Stimulated activated CD8-positive, alpha-beta memory T cell treated with anti-CD3 and anti-CD28 coated beads, Interleukin-15, amount 100 ng/mL, for 1 hour (primary cell): ENCODE measurements at regions not wholly inside any gene's neighbourhood (a gene's known extent, or its start where the extent isn't known, plus 50 kb on each side); places are given as distances from the start of the nearest gene placed in this dataset.

Experiments used
- DNase-seq: peaks from one replicate; pipeline ENCODE4 v3.0.0-alpha.2; 2020; ENCODE audit warnings: low read depth

DNA sequence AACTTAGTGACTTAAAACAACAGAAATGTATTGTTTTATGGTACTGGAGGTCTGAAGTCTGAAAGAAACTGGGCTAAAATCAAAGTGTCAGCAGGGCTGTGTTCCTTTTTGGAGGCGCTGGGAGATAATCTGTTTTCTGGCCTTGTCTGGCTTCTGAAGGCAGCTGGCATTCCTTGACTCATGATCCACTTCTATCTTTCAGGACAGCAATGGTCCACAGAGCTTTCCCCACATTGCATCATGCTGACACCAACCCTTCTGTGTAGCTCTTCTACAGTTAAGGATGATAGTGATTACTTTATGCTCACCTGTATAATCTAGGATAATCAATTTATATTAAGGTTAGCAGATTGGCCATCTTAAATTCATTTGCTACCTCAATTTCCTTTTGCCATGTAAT lies 392.1 kb downstream of the TDRD15 start:
- DNase-seq, result no peak

DNA sequence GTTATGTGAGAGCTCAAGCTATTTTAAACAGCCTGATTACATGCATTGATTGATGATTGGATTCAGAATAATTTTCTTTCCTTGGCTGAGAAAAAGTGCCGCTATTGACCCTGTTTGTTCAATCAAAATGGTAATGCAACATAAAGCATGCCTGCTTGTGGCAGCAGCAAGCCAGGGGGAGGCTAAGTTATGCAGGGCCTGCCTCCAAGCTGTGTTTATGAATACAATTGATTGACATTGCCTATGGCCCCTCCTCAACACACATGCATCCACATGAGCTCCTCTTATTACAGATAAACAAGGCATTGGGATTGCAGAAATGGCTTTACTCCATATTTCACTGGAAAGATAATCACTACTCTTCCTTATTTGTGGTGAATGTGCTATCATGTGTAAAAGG lies 395.6 kb downstream of the TDRD15 start:
- no peak for DNase-seq

DNA sequence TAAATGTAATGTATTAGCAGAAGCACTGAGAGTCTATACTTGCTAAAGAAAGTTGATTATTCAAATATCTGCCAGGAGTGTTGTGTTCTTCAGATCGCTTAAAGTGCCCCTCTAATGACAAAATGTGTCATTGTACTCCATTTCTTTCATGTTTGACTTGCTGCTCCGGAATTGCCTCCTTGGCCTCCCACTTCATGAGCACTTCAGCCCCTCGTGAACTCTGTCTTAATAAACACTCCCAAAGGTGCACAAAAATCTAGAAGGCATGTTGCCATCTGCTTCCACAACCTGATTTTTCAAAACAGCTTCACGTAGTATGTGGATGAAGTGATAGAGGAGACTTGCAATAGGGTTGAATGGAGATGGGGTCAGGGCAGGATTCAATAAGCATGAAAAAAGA lies 396.1 kb downstream of the TDRD15 start:
- no peak for DNase-seq

DNA sequence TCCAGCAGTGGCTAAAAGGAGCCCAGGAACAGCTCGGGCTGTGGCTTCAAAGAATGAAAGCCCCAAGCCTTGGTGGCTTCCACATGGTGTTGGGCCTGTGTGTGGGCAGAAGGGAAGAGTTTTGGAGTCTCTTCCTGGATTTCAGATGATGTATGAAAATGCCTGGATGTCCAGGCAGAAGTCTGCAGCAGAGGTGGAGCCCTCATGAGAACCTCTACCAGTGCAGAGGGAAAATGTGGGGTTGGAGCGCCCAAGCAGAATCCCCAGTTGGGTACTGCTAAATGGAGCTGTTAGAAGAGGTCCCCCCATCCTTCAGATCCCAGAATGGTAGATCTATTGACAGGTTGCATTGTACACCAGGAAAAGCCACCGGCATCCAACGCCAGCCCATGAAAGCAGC lies 412.1 kb downstream of the TDRD15 start:
- no peak for DNase-seq

DNA sequence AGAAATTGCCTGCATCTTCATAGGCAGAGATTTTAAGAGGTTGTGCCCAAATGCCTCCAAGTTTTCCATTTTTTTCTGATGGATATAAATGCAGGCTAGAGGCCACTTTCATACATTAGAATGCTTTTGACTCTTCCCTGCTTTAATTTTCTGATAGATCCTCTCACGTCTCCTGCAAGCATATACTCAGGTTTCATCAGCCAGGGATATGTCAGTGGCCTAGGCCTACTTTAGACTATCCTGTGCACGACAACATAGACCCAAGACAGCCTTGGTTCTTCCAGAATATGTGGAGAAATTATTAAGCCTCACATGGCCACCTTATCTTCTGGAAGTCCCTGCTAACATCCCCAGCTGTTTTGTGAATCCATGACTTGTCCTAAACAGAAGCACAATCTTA lies 415.9 kb downstream of the TDRD15 start:
- DNase-seq, result no peak

DNA sequence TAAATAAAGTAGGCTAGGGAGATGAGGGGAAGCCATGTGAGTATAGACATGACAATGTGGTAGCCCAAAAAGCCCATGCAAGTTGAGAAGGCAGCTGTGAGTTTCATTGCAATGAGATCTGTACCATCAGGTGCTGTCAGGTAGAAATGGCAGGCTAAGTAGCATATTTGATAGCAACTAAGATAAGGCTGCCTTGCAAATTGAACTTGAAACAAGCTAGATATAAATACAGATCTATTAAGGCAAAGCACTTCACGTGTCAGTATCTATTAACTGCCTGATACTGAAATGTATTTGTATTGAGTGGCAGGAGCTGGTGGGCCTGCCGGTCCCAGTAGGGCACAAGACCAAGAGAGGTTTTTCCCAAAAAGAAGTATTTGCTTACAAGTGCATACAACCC lies 419.9 kb downstream of the TDRD15 start:
- DNase-seq, result no peak

DNA sequence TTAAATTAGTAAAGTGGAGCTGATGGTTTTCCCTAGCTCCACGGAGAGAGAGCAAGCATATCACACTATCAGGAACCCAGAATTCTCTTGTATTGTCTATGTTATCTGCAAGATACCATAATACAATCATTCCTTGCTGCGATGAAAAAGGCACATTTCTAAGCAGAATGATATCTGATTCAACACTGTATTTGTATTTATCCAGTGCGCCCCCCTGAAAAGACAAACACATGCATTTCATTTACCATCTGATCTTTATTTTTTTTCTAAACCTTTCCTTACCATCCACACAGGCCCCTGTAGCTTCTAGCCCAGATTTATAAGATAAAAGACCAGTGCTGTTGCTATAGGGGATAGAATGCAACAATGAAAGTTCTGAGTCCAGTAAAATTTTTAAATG lies 420.6 kb downstream of the TDRD15 start:
- no peak for DNase-seq

DNA sequence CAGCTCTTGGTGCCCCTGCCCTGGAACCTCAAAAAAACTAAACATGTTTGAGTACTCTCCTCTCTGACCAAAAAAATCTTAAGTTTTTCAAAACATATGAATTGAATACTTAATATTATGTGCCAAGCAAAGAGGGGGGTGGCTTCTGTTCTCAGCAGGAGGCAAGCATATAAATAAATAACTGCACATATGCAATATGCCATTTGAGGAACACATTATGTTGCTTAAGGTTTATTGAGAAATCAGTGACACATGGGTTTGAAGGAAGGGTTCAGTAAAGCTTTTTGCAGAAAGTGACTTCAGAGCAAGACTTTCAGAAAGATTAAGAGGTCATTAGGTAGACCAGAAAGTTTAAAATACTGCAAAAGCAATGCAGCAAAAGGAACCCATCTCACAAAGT lies 429.2 kb downstream of the TDRD15 start:
- no peak for DNase-seq

DNA sequence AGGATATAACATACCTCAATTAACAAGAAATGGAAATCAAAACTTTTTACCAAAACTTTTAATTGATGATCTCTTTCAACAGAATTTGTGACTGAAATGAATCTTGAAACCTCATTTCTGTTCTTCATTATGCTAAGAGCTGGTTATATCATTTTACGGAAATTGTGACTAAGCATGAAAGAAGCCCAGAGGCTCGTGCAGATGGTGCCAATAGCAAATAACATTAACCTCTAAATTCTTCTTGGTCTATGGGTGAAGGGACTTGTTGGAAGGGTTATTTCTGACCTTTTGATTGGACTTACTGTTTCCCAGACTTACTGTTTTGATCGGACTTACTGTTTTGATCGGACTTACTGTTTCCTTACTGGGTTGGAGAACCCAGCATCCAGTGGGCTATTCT lies 435.6 kb downstream of the TDRD15 start:
- DNase-seq, result no peak

DNA sequence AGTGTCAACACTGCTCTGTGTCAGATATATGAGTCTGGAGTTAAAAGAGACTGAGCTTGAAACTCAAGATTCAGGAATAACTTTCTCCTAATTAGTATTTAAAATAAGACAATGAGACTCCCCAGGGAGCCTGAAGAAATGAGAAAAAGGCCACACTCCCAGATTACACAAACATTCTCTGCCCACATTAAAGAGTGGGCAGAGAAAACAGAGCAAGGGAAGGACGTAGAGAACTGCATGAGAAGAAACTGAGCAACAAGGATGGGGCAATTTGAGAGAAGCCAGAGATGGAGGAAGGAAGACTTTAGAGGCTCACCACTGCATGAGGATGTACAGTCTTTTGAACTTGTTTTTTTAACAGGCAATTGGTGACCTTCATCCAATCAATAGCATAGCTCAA lies 438.2 kb downstream of the TDRD15 start:
- no peak for DNase-seq

DNA sequence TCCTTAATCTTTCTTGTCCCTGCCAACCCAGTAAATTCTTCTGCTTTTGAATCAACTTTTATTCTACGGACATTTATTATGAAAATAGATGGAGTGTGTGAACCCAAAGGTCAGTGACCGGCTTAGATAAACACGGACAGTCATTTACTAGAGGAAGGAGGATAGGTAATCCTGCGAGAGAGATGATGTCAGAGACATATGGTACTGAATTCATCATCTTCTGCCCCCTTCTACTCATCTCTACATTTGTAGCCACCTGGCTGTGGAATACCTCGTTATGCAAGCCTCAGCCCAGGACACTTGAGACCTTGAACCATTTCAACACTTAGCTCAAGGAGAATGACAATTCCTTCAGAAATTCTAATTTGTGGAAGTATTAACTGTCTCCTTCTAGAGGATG lies 443.6 kb downstream of the TDRD15 start:
- no peak for DNase-seq

DNA sequence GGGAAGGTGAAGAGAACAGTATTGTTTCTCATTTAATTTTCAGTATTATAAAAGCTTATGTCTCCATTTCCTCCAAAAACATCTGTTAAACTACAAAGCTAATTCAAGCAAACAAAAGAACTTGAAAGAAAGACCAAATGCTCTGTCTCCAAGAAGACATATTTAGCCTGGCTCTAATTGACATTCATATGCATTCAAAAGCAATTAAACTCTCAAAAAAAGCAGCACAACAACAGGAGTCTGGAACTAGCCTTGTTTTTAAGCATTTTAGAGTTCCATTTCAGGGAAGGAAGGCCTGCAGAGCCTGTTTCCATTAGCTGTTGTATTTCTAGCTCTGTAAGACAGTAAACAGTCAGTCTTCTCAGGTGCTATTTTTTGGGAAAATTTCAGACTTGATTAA lies 447.9 kb downstream of the TDRD15 start:
- no peak for DNase-seq

DNA sequence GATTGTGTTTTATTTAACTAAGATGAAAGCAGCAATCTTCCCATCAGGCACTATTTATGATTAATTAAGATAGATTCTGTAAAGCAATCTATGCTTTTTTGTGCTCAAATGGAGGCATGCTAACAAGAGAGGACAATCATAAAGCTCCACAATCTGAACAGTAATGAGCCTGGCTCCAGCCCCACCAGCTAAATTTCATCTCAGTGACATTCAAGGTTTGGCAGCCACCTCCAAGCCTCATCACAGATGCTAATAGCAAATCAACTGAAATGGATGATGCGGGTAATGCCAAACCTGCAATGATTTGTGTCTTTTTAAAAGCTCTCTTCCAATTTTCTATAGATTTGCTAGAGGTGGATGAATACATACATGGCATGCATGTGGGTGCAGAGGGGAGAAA lies 456.6 kb downstream of the TDRD15 start:
- no peak for DNase-seq

DNA sequence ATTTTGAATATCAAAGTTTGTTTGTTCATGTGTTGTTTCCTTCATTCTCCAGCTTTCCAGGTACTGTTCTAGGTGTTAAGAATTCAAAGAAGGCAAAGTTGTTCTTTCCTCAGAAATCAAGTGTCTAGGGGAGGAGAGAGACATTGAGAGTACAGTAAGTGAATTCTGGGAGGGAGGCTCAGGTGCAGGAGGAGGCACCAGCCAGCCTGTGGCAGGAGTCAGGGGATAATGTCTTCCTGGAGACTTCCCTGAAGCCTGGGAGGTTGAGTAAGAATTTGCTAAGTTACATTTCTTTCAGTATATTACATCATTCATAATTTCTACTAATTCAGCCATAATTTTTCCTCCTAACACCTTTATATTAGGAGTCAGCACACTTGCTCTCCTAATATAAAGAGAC lies 462.1 kb downstream of the TDRD15 start:
- no peak for DNase-seq

DNA sequence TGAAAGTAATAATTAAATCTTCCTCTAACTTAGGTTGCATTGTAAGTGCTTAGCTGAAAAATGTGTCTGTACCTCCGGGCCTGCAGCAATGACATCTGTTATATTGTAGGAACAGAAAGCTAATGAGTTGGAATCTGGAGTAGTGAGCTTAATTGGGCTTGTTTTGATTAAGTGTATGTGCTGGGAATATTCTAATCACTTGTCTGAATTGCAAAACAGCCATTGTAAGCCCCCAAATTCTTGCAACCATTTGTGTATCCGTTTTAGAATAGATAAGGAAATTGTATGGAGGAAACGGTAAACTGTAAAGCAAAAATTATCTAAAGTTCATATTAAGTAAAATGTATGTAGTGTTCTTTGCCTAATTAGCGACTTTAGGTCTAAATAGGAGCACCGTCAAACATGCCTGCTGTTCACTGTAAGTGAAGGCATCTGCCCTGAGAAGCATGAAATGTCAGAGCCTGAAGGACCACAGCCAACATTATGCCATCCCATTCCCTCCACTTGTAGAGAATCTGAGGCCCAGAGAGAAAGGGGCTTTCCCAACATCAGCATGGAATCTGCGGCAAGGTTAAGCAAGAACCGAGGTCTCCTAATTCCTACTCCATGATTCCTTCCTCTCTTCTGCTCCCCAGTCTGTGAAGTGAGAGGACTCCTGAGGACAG lies 466.4 kb downstream of the TDRD15 start:
- DNase-seq, result no peak

DNA sequence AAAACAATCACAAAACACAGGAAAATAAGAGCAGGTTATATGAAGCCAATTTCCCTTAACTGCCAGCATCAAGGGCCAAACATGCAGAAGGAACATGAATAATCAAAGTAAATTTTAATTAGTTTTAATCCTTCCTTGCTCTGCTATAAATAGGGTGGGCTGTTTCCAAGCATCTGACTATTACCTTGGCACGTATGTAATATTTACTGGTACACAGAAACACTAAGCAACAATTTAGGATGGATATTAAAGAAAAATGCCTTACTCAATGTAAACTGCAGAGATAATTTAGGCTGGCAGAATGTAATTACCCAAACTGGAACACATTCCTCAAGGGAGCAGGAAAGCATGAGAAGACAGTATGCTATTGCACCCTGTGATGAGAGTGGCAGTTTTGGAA lies 468.2 kb downstream of the TDRD15 start:
- no peak for DNase-seq

DNA sequence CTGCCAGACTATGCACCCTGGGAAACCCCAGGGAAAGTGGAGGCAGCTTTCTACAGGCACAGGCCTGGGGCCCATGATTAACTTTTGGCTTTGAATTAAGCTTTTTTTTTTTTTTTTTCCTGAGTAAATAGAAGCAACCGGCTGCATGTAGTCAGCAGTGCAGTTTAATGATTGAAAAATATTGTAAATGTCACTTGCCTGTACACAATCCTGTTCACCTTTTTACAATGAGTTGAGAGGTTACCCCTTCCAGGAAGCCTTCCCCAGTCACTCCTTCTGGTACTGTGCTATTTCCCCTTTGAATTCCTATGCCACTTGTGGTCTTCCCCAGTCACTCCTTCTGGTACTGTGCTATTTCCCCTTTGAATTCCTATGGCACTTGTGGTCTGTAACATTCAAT lies 475.6 kb downstream of the TDRD15 start:
- no peak for DNase-seq

DNA sequence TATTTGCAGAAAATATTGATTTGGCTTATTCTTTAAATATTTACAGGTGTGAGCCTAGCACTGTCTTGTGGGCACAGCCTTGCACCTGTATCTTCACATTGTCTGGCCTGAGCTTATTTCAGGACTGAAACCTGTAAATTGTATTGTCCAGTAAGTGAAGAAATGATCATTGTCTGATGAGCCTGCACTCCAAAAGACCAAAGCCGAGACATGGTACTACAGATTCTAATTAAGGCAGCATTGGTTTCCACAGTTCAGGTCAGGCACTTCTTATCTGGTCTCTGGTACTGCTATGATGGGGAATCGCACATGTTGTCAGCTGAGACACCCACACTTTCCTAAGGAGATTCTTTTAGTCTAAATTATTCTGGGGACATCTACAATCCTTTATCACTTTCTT lies 479.0 kb downstream of the TDRD15 start:
- DNase-seq, result no peak

DNA sequence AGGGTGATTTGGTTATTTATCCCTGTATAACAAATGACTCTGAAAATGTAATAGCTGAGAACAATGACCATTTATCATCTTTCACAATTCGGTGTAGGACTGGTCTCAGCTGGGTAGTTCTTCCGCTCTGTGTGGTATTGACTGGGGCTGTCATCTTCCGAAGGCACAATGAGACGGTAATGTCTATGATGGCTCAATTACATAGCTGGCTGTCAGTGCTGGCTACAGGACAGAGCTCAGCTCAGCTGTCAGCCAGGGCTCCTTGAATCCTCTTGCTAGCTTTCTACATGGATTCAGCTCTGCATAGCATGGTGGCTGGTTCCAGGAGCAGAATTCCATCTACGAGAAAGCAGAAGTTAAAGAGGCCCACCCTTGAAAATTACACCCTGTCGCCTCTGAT lies 483.8 kb downstream of the TDRD15 start:
- no peak for DNase-seq

DNA sequence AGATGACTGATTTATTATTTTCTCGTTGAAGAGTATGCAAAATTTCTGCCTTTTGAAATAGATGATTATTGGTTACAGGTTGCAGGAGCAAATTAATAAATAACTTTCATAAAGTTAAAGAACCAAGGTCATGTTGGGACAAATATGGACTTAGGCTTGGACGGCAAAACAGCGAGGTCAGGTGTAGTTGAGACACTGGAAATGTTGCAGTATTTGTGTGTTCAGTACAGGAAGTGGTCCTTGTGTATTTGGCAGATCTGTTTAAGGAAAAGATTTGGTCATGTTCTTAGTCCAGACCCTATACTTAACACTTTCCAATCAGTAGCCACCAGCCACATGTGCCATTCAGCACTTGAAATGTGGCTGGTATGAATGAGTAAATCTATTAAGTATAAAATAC lies 486.5 kb downstream of the TDRD15 start:
- no peak for DNase-seq

DNA sequence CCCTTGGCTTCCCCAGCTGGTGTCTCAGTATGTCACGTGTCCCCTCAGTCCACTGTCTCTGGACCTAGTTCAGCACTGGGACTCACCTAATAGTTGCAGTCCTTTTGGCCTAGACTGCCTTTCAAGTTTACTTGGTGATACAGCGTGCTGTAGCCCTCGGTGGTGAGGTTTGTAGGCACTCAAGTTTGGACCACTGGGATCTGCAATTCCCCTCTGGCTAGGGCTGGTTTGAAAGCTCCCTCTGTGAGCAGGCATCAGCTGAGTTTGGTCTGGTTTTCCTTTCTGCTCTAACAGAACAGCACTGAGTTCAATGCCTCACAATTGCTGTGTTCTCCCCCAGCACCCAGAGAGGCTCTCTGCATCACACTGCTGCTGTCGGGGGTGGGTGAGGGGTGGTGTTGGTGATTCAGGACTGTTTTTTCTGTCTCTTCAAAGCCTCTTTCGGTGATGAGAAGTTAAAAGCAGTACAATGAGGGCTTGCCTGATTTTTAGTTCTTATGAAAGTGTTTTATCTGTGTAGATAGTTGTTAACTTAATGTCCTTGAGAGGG lies 494.2 kb downstream of the TDRD15 start:
- DNase-seq, result no peak

DNA sequence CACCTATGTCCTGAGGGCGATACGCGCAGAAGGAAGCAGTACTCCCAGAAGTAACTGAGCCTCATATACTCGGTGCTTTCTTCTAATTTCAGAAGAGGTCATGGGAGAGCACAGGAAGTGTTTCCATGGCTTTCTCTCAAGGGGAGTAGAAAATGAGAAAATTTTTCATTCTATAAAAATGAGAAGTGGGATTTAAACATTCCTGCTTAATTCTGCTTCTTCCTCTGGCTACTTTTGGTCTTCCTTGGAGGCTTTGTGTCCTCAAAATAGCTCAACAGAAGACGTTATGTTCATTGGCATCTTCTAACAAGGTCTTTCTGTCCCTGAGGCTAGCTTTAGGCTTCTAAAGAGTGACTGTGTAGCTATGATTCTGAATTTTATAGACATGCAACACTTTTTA lies 497.0 kb downstream of the TDRD15 start:
- DNase-seq, result no peak

DNA sequence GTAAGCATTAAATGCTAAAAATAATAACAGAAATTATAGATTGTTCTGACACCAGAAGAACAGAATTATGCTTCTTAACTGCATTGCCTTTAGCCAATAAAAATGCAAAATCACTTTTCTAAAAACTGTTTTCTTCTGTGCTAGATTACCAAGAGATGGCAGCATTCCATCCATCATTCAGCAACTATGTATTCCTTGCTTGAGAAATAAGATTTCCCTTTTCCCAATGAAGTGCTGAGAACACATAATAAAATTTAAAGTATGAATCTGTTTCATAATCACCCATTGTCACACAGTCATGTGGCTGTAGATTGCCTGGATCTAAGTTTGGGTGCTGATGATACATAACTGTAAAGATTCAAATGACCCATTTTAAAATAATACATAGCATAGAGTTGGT lies 504.2 kb downstream of the TDRD15 start:
- DNase-seq, result no peak

DNA sequence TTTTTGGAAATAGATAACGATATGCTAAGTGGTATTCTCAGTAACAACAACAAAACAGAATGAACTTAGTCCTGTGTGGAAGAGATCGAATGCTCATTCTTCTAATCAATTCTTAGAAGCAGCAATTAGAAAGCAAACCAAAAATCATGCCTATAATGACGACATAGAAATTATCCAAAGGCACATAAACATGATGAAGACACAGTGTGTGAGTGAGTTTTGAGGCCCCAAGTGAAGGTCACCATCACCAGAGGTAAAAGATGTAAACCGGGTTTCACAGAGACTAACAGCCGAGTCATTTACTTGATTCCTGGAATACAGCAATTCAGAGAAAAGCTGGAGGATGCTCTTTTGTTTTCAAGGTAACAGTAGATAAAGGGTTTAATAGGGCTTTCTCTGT lies 509.2 kb downstream of the TDRD15 start:
- no peak for DNase-seq

DNA sequence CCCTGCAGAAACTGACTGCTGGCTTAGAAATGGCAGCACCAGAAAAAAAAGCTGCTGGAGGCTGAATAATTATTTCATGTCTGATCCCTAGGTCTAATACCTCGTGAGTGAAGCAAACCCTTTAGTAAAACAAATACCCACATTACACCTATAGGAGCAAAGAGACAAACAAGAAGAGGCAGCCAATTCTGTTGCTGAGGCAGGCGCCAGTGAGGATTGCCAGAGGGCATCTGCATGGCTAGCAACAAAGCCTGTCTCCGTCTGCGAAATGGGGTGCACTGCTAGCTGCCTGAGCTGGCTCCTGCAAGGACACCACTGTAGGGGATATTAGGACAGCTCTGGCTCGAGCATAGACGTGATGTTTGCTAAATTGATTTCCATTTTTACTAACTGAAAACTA lies 509.7 kb downstream of the TDRD15 start:
- DNase-seq, result no peak
